ENCODE measurements at regions not wholly inside any gene's neighbourhood (a gene's known extent, or its start where the extent isn't known, plus 50 kb on each side); places are given as distances from the start of the nearest gene placed in this dataset.

DNA sequence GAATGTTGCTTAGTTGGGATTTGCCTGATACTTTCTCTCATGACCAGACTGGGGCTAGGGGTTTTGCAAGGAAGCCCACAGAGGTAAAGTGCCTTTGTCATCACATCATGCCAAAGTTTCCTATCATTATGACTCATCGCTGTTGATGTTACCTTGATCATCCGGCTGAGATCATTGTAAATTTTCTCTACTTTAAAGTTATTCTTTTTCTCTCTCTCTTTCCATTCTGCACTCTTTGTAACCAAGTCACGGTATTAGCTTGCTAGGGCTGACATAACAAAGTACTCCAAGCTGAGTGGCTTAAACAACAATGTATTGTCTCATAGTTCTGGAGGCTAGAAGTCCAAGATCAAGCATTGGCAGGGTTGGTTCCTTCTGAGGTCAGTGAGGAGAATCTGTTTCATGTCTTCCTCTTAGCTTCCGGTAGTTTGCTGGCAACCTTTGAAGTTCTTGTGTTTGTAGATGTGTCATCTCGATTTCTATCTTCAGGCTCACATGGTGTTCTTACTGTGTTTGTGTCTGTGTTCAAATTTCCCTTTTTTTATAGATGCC, 113.0 kb downstream of the DTHD1 start:
- no peak for DNase-seq

DNA sequence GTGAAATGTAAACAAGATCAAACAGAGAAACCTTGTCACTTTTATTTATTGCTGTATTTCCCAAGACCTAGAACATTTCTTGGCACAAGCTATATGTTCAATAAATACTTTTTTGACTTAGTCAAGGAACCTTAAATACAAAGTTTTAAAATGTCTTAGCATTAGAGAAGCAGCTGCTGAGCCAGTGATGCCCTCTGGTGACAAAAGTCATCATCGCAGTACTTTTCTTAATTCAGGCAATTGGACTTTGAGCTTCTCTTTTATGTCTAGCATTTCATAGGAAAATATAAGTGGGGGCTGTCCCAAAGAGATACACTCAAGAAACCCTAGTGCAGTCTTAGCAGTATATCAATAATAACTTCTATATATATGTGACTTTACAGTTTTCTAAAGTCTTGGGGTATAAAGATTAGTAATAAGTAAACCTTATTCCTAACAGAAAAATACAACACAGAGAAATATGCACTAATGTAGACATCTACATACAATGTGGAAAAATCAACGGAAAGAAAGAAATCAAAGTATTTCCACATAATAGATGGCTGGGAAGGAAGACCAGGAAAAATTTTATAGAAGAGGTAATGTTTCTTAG, 118.4 kb downstream of the DTHD1 start:
- peak; percentile 36 for DNase-seq

DNA sequence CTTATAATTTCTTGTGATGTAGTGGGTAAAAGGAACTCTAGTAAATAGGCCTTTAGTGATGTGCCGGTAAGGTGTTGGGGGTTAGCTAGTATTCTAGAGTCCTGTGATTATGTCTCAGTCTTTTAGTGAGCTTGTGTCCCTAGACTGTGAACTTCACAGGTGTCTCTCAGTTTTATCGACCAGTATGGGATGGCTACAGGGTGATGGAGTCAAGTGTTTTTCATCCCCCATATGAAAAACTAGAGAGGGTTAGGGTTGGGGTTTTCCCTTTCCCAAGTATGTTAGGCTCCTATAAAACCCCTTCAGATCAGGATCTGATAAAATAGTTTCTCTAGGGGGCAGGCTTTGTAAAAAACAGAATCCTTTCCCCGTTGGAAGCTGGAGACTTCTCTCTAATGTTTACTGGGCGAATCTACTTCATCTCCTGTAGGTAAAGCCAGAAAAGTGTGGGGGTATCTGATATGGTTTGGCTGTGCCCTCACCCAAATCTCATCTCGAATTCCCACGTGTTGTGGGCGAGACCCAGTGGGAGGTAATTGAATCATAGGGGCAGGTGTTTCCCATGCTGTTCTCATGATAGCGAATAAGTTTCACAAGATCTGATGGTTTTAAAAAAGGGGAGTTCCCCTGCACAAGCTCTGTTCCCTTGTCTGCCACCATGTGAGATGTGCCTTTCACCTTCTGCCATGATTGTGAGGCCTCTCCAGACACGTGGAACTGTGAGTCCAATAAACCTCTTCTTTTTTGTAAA, 120.8 kb downstream of the DTHD1 start:
- DNase-seq = no peak

DNA sequence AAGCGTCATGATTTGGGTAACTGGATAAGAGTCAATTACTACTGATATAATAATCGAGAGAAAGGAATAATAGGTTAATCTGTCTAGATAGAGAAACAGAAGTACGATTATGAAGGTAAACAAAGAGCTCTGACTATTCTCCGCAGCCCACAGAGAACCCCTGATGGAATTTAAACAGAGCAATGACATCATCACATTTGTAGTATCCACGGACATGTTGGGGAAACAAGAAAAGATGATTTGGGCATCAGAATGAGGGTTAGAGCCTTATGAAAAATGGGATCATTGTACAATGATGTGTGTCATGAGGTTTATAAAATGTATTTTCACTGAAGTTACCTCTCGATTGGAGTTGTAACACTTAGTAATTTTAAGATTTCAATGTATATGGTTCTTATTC, 129.9 kb downstream of the DTHD1 start:
- no peak for DNase-seq

DNA sequence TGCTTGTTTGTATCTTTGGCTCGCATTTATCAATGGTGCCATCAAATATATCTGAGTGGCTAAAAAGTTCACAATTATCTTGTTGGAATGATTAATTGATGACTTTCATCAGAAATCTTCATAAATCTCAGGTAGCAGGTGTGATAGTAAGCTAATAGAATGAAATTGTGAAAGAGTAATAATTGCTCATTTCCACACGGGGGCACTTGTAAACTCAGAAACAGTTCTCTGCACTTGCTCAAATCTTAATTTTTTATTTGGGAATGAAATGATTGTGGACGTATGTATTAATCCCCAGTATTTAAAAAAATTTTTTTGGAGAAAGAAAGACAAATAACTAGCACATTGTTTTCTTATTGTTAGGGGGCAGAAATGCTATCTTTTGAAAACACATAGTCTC, 132.8 kb downstream of the DTHD1 start:
- DNase-seq = no peak

DNA sequence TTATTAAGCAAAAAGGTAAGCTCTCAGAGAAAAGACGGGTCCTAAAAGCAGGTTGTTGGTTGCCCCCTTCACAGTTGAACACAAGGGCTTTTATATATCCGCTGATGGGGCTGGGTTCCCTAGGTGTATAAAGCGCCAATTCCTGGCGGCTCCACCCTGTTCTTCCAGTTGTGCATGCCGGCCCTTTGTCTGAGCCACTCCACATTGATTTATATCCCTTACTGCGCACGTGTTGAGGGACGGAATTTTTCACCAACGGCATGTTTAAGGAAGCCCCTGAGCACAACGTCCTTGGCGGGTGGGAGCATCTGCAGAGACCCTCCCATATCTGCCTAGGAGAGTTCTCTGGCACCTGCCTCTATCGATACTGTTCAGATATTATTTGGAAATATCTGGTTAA, 135.7 kb downstream of the DTHD1 start:
- DNase-seq = no peak

DNA sequence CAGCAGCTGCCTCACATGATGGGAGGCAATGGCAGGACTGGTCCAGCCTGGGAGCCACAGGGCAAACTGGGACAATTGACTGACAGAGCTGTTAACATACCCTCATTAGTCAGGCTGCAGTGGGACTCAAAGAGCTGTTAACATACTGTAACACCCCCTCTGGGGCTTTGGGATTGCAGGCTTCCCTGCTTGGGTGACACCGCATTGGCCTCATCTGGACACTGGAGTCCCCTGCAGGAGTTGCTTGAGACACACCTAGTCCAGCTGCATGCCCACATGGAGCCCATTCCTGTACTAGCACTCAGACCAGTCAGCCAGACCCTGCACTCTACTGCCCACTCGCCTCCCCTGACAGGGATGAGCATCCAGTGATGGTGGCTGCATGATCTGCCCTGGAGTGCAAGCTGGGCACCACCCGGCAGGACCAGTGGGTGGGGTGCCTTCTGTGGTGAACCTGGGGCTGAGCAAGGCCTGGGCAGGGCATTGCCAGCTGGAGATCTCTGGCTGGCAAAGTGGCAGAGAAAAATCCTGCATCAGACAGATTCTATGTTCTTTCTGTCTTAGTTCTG, 138.8 kb downstream of the DTHD1 start:
- DNase-seq = no peak

DNA sequence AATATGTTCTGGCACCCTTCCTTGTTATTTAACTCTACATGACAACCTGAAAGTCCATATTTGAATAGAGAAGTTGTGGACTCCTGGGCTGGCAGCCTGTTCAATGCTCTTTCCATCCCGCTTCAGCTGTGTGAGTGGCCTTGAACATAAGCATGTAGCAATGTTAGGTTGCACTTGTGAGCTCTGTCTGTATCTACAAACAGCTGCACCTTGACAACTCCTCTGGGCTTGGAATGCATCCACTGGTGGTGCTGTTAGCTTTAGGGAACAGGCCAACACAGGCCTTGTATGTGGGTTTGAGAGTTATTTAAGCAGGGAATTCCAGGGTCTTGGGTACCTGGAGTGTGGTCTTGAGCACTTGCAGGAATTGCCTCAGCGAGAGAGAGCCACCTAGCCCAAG, 141.2 kb downstream of the DTHD1 start:
- DNase-seq = no peak

DNA sequence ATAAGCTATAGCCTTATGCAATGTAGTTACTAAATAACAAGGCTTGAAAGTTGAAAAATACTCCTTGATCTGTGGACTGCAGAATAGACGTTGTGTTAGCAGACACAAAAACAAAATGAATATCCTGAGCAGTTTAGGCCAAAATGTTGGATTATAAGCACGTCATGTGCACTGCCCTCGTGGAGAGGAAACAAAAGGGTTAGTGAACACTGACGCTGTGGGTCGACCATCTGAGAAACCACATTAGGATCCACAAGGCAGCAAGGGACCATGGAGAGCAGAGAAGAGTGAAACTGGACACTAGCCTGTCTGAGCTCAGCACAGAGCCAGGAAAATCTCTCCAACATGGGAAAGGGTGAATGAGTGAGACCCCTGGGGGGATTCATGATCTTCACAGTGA, 145.3 kb downstream of the DTHD1 start:
- no peak for DNase-seq

DNA sequence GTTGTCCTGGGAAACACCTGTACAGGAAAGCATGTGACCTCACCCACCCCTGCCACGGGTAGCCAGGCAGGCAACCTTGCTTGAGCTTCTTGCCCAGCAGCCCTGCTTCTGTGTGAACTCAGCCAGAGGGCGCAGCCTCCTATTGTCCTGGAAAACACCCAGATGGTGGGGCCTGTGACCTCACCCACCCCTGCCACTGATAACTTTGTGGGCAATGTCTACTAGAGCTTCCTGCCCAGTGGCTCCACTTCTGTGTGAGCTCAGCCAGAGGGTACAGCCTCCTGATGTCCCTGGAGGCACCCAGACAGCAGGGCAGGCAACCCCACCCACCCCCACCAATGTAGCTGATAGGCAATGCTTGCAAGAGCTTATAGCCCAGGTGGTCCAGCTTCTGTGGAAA, 146.3 kb downstream of the DTHD1 start:
- no peak for DNase-seq

DNA sequence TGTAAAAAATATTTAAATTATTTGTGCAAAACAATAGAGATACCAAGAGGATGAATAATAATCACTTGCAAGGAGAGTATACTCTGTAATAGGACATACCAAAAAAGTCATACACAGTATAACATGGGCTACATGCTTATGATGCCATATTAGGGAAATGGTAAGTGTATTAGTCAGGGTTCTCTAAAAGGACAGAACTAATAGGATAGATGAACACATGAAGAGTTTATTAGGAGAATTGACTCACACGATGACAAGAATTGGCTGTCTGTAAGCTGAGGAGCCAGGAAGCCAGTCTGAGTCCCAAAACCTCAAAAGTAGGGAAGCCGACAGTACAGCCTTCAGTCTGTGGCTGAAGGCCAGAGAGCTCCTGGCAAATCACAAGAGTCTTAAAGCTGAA, 151.2 kb downstream of the DTHD1 start:
- no peak for DNase-seq

DNA sequence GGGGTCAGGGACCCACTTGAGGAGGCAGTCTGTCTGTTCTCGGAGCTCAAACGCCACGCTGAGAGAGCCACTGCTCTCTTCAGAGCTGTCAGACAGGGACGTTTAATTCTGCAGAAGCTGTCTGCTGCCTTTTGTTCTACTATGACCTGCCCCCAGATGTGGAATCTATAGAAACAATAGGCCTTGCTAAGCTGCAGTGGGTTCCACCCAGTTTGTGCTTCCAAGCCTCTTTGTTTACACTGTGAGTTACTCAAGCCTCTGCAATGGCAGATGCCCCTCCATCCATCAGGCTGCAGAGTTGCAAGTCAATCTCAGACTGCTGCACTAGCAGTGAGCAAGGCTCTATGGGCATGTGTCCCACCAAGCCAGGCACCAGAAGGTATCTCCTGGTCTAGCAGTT, 158.1 kb downstream of the DTHD1 start:
- no peak for DNase-seq

DNA sequence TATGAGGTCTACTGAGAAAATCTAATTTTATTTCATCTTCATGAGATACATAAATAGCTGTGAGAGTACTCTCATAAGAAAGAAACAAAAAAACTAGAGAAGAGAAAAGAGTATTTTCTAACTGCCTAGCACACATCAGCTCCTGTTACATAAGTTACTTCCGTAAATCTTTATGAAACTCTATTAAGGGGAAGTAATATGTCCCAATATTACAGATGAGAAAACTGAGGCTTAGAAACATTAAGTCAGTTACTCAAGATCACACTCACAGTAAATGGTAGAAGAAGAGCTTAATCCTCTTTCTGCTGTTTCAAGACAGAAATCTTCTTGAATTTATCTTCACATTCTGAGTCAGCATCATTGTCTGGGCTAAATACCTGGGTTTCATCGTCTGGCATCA, 164.1 kb downstream of the DTHD1 start:
- DNase-seq = no peak

DNA sequence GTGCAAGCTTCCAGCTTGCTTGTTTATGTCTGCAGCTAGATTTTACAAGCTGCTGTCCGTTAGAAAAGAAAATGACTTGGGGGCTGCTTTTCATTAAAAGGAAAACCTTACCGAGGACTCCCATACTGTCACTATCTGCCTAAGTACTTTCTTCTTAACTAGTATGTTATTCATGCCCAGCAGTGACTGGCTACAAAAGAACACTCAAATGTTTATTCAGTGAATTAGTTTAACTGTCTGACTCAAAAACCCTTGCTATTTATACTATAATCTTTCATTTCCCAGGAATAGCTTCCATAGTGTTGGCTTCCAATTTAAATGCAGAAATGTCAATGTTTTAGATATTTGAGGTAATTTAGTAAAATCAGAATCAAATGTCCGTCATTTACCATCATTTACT, 164.9 kb downstream of the DTHD1 start:
- no peak for DNase-seq

DNA sequence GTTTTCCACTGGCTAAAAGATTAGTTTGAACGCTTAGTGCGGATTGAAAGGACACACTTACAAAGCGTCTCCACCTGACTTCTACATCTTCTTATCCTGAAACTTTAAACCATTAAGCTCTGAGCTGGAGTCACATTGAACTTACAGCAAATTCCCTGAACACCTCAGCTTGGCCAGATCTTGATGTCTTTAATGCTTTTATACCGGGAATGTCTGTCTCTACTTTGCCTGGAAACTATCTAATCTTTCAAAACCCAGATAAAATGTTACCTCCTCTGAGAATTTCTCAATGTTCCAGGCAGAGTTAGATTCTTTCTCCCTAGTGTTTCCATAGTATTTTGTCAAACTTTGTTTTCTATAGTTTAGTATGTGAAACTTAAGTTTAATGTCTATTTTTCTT, 179.9 kb downstream of the DTHD1 start:
- no peak for DNase-seq

DNA sequence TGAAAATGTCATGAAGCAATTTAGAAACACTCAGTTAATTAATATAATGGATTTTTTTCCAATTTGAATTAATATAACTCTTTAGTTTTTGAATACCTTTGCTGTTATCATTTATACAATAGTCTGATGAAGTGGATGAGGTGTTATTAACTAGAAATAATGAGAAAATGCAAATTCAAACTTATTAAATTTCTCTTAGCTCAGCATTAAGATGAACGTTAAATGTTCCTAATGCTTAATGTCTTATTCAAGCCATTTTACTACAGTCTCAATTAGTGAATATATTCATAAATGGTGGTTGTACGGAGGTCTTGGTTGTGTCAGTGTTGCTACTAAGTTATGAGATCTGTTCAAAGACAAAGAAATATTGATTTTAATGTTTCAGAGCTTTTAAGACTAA, 186.3 kb downstream of the DTHD1 start:
- no peak for DNase-seq

DNA sequence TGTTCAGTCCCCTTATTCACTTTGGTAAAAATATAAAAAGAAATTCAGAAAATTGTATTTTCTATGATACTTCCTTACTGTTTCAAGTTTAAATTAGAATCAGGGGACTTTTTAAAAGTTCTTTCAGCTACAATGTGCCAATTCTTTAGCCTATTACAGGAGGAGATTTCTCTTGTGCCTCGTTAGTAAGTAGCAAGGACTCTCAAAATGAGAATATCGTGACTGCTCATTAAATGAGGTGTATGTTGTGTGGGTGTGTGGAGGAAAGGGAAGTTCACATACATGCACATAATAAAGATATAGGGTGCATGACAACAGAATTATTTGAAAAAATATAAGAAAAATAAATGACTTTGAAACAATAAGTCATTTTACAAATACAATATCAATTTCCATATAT, 190.5 kb downstream of the DTHD1 start:
- DNase-seq = no peak

DNA sequence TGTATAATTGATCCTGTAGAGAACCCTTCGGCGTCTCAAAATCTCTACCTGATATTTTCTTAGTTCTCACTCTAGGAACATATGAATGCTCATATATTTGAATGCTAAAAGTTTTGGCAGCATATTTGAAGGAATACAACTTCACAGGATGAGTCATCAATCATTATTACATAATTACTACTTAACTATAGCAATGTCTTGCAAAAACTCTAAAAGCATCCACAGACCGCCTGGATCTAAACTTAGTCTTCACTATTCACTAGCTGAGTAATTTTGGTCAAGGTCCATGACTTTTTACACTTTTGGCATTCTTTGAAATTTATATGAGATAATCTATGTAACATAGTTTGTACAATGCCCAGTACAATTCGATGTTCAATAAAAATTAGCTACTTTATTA, 194.7 kb downstream of the DTHD1 start:
- DNase-seq = no peak

DNA sequence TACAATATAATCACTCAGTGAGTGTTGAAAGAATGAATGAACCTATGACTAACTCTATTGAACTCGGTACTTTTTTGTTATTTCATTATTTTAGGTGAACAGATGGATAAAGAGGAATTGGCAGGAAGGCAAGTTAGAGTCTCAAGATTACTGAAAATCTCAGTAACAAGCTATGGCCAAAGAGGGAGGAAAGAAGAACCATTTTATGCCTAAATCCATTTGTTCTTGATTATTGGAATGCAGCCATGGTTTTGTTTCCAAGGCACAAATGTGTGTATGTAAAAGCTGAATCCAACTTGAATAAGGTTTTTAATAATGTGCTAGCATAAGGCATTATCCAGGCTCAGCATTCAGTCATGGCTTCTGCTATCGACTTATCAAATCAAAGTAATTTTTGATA, 196.4 kb downstream of the DTHD1 start:
- DNase-seq = no peak

DNA sequence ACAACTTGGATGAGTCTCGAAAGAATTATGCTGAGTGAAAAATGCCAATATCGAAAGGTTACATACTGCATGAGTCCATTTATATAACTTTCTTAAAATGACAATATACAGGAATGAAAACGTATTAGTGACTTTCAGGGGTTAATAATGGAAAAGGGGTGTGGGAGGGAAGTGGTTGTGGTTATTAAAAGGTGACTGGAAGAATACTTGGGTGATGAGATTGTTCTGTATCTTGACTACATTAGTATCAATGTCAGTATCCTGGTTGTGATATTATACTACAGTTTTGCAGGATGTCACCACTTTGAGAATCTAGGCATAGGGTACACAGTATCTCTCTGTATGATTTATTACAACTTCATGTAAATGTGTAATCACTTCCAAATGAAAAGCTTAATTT, 204.5 kb downstream of the DTHD1 start:
- no peak for DNase-seq

DNA sequence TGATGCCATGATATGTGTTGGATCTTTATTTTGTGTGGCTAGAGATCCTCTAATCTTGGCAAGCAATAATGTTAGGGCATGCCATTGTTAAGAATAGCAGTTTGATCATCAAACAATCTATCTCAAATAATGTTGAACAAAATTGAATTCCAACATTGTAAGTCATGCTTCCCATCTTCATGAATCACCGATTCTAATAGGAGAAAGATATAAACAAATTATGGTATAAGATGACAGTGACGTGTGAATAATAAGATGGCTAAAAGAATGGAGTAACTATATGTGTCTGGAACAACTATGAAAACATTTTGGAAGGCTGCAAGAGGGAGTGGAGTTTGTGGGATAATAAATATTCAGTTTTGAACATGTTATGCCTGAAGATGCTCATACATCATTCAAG, 208.4 kb downstream of the DTHD1 start:
- DNase-seq = no peak

DNA sequence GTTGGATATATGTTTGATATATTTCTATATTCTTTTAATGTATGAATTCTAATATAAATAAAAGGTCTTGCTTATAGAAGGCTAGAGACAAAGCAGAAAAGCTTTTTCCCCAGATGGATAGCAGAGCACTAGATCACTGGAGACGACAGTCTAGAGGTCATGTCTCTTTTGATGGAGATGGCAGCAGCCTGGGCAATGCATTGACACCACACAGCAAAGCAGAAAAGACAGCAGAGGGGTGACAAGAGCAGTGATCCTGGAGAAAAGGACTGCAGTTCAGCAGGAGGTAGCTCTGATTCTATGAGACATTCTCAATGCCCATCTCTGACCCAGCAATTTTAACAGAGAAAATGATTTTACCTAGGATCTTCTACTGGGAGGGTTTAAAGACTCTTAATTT, 210.6 kb downstream of the DTHD1 start:
- DNase-seq = no peak

DNA sequence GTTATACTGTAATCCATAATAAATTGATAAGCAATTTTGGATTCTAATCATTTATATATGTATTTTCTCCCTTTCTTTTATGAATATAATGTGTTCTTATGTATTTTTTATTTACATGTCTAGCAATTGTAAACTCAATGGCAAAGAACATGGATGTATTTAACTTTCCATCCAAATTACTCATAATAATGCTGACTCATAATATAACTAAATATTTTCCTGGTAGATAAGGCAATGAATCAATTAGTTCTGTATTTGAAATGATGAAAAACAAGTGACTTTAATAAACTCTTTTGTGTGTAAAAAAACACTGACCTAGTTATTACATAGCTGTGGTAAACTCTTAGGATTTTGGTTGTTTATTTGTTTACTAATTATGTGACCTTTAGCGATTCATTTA, 211.2 kb downstream of the DTHD1 start:
- DNase-seq = no peak

DNA sequence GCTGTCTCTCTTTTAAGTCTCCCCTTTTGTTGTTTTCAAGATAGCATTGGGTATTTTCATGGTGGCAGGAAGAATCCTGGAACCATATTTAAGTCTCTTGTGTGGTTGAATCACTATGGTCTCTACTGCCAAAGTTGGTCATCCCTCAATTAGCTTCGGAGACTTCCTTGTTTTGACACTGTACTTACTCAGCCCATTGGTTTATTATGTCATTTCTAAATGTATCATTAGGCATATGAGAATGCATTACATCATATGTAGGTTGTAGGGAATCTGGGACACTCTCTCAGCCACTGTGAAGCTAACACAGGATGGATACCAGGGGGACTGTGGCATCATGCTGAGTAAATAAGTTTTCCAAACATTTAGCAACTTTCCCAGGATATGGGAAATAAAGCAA, 211.8 kb downstream of the DTHD1 start:
- DNase-seq = no peak

DNA sequence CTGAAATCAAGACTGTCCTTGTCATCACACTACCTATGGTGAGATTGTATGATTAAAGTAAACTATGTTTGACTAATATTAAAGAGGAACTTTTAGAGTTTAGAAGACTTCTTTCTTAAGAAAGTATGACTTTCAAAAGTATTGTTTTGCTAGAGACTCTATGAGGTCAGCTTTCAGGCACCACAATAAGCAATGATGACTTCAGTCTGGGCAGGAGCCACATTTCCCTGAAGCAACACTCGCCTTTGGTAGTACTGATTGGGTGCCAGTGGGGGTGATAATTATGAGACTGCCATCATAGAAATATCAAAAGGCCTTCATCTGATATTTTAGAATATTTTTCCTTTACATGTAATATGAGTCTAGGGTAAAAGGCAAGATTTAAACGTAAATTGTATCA, 212.6 kb downstream of the DTHD1 start:
- no peak for DNase-seq
